ENCODE measurements at regions not wholly inside any gene's neighbourhood (a gene's known extent, or its start where the extent isn't known, plus 50 kb on each side); places are given as distances from the start of the nearest gene placed in this dataset.

DNA sequence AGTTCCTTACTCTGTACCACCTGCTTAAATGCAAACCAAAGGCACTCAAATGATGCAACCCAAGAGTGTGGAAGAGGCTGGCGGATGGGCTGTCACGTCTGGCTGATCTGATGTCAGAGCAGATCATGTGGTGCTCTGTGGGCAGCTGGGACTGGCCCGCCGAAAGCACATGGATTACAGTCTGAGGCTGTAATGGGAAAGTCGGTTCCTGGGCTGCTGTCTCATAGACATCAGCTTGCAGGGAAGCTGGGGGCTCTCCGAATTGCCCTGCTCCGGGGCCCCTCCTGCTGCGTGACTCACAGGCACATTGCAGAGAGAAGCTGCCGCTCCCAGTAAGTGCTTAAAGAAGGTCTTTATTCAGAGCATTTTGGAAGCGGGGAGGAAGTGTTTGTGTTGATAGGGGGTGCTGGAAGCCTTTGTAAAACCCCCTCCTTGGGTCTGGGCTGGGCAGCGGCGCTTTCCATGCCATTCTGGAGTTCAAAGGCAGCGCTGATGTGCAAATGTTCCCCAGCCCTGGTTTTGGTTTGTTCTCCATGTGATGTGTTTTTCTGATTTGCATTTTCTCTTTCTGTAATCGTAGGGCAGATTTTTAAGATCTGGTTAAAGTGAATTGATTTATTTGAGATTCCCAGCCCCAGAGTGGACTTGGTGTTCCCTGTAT lies 181.1 kb downstream of the LARP7 start:
- H4K20me1 ChIP-seq (replicated peaks; ENCODE audit: control insufficient read depth, extremely low read depth, insufficient read depth, low read length), result no peaks in the 10 kb centered on the region
- H3K27ac ChIP-seq (ENCODE audit: insufficient read depth, low read depth, low read length), result no peak overlapping the region
- TF ChIP-seq CTCF (IDR thresholded peaks at IDR 0.05; ENCODE audit: extremely low read depth in 1 of 2, insufficient read depth in 1 of 2, low read depth in 1 of 2, low read length in 2 of 2) (no peak), GATA2 (IDR thresholded peaks at IDR 0.05; ENCODE audit: insufficient read depth, insufficient read length, low read depth, low read length) (no peak), EZH2 (IDR thresholded peaks at IDR 0.05; ENCODE audit: borderline replicate concordance, low read depth, low read length, severe bottlenecking) (no peak), FOS (IDR thresholded peaks at IDR 0.05; ENCODE audit: borderline replicate concordance, insufficient read depth, low read length) (no peak), POLR2A (IDR thresholded peaks at IDR 0.05; ENCODE audit: low read depth, low read length) (no peak)
- peak overlapping the region; percentile 28 for H2AFZ ChIP-seq (ENCODE audit: low read depth, low read length)
- no peak overlapping the region for H3K9ac ChIP-seq (replicated peaks; ENCODE audit: extremely low read depth, insufficient read depth, low read length)
- dilution Hi-C loops (cut with MboI; ENCODE audit: extremely low pct_ligation_motif_present, low sequenced_read_pairs) (no loop called here), intact Hi-C loops (cut with micrococcal nuclease) (no loop called here)
- CTCF ChIA-PET, result interaction anchor here (1.3 kb wide), 1 partner anchor 8 kb away, joined by 3 read pairs; no protein-coding TSS in a partner anchor
- H3K4me1 ChIP-seq (ENCODE audit: control insufficient read depth, extremely low read depth, insufficient read depth, low read length), result no peaks in the 10 kb centered on the region
- no peaks in the 10 kb centered on the region for H3K36me3 ChIP-seq (ENCODE audit: control insufficient read depth in 2 of 2, extremely low read depth in 1 of 2, insufficient read depth in 2 of 2, low read length in 2 of 2)
- H3K9me3 ChIP-seq (replicated peaks; ENCODE audit: control insufficient read depth, insufficient read depth, low read length), result no peaks in the 10 kb centered on the region
- no TSS peak for BruUV-seq (replicated peaks)
- no peaks in the 10 kb centered on the region for H3K79me2 ChIP-seq (ENCODE audit: control insufficient read depth, insufficient read depth, low read length)
- H3K27me3 ChIP-seq (ENCODE audit: control insufficient read depth in 2 of 2, insufficient read depth in 2 of 2, low read length in 2 of 2), result peaks cover 0 to 9% of the 10 kb centered on the region in 2 experiments
- peak; percentile 27 for DNase-seq (ENCODE audit: low read depth, low spot score)
- H3K4me2 ChIP-seq (ENCODE audit: insufficient read depth, low read length), result no peak overlapping the region
- H3K9me1 ChIP-seq (replicated peaks; ENCODE audit: control insufficient read depth, extremely low read depth, insufficient read depth, low read length), result no peaks in the 10 kb centered on the region
- H3K4me3 ChIP-seq (replicated peaks in 1 of 3; ENCODE audit: insufficient read depth in 1 of 3, low read depth in 1 of 3, low read length in 3 of 3), result no peak overlapping the region
- POLR2A ChIA-PET, result no interaction called here
- no peak for FAIRE-seq

- DNase-seq (ENCODE audit: low read depth, low spot score) (no peak), FAIRE-seq (no peak)
- Histone ChIP-seq H4K20me1 (replicated peaks; ENCODE audit: control insufficient read depth, extremely low read depth, insufficient read depth, low read length) (no peaks in the 10 kb centered on the region), H3K9ac (replicated peaks; ENCODE audit: extremely low read depth, insufficient read depth, low read length) (no peak overlapping the region), H3K79me2 (ENCODE audit: control insufficient read depth, insufficient read depth, low read length) (no peaks in the 10 kb centered on the region), H3K4me2 (ENCODE audit: insufficient read depth, low read length) (no peak overlapping the region), H3K27me3 (ENCODE audit: control insufficient read depth in 2 of 2, insufficient read depth in 2 of 2, low read length in 2 of 2) (peaks cover 0 to 9% of the 10 kb centered on the region in 2 experiments), H3K9me3 (replicated peaks; ENCODE audit: control insufficient read depth, insufficient read depth, low read length) (no peaks in the 10 kb centered on the region), H3K4me3 (replicated peaks in 1 of 3; ENCODE audit: insufficient read depth in 1 of 3, low read depth in 1 of 3, low read length in 3 of 3) (no peak overlapping the region), H3K36me3 (ENCODE audit: control insufficient read depth in 2 of 2, extremely low read depth in 1 of 2, insufficient read depth in 2 of 2, low read length in 2 of 2) (no peaks in the 10 kb centered on the region), H3K9me1 (replicated peaks; ENCODE audit: control insufficient read depth, extremely low read depth, insufficient read depth, low read length) (no peaks in the 10 kb centered on the region), H2AFZ (ENCODE audit: low read depth, low read length) (peak overlapping the region; percentile 28), H3K27ac (ENCODE audit: insufficient read depth, low read depth, low read length) (no peak overlapping the region), H3K4me1 (ENCODE audit: control insufficient read depth, extremely low read depth, insufficient read depth, low read length) (no peaks in the 10 kb centered on the region)
- TF ChIP-seq, protein P1, sequence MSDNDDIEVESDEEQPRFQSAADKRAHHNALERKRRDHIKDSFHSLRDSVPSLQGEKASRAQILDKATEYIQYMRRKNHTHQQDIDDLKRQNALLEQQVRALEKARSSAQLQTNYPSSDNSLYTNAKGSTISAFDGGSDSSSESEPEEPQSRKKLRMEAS (IDR thresholded peaks at IDR 0.05; ENCODE audit: insufficient read depth, insufficient read length), result no peak
- TF ChIP-seq POLR2A (IDR thresholded peaks at IDR 0.05; ENCODE audit: low read depth, low read length), result no peak
- no peak for TF ChIP-seq GATA2 (IDR thresholded peaks at IDR 0.05; ENCODE audit: insufficient read depth, insufficient read length, low read depth, low read length)
- no peak for TF ChIP-seq JUN (IDR thresholded peaks at IDR 0.05; ENCODE audit: borderline replicate concordance, insufficient read depth, insufficient read length, low read depth)
- no peak for TF ChIP-seq FOS (IDR thresholded peaks at IDR 0.05; ENCODE audit: borderline replicate concordance, insufficient read depth, low read length)
- no peak for TF ChIP-seq EZH2 (IDR thresholded peaks at IDR 0.05; ENCODE audit: borderline replicate concordance, low read depth, low read length, severe bottlenecking)
- no peak for TF ChIP-seq MYC (IDR thresholded peaks at IDR 0.05; ENCODE audit: low read depth, low read length)
- no peak for TF ChIP-seq CTCF (IDR thresholded peaks at IDR 0.05; ENCODE audit: extremely low read depth in 1 of 2, insufficient read depth in 1 of 2, low read depth in 1 of 2, low read length in 2 of 2)
- no peak for TF ChIP-seq POLR2AphosphoS5 (IDR thresholded peaks at IDR 0.05; ENCODE audit: insufficient read depth, low read depth, low read length)
- ChIA-PET POLR2A (no interaction called here), CTCF (no interaction called here)
- dilution Hi-C loops (cut with MboI; ENCODE audit: extremely low pct_ligation_motif_present, low sequenced_read_pairs), result no loop called here
- intact Hi-C loops (cut with micrococcal nuclease), result no loop called here
- no TSS peak for BruUV-seq (replicated peaks)
These were observed 181.6 kb downstream of the LARP7 start for GRCh38 chr4:112818594-112818965.
